HG02759 (cell line): ENCODE measurements at regions not wholly inside any gene's neighbourhood (a gene's known extent, or its start where the extent isn't known, plus 50 kb on each side); places are given as distances from the start of the nearest gene placed in this dataset.

ENCODE experiments used
- ATAC-seq: cut with Tn5 transposase; IDR thresholded peaks from one replicate; pipeline ENCODE4 v1.9.1; 2021; ENCODE audit warnings: mild to moderate bottlenecking, moderate library complexity; ENCODE audit not compliant: unreplicated experiment

DNA sequence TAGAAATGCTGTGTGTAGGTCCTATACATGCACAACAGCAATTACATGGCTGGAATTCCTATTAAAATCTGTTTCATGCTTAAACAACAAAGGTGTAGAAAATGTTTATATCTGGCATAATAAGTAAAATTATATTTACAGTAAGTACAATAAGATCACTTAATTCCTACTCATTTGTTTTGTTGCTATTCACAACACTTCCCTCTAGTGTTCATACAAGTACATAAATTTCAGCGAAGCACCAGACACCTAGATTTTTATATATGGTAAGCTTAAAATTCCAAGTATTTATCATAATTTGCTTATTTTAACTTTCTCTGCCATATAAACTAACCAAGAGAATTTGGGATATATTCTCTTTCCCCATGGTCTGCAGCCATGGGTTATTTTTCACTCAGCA lies 51.8 kb upstream of the ANK3 start:
- ATAC-seq = no peak

DNA sequence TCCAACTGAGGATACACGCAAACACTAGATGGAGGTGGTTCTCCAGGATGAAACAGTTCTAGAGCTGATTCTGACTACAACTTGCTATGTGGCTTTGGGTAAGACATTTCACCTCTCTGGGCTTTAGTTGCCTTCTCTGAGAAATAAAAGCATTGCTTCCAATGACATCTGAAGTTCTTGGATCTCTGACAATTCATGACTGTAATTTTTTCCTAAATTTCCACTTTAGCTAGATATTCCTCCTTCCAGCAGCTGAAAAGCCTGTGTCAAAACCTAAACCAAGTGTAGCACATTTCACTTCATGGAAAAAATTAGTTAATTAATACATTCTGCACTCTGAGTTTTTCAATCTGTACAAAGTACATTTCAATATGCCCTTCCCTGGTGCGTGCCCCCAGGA lies 50.0 kb upstream of the ANK3 start:
- ATAC-seq = no peak
